ENCODE measurements at regions not wholly inside any gene's neighbourhood (a gene's known extent, or its start where the extent isn't known, plus 50 kb on each side); places are given as distances from the start of the nearest gene placed in this dataset.
"Not testable (repeated sequence)": the region's sequence is repeated elsewhere in the genome, so short reads cannot be mapped to it uniquely, and the experiment has no call there.

GRCh38 chr18:8882632-8883408 is 177.5 kb downstream of the MTCL1 start:
- Histone ChIP-seq H3K27me3 (ENCODE audit: insufficient read depth, poor library complexity, severe bottlenecking) (peaks cover 15% of the 10 kb centered on the region), H3K4me3 (replicated peaks; ENCODE audit: insufficient read depth, low read length) (no peak overlapping the region), H3K27ac (replicated peaks) (no peak overlapping the region)
- TF ChIP-seq SPI1 (IDR thresholded peaks at IDR 0.05; ENCODE audit: borderline replicate concordance, low read depth) (no peak), REST (IDR thresholded peaks at IDR 0.05; ENCODE audit: insufficient replicate concordance, low read depth) (no peak), POLR2AphosphoS5 (IDR thresholded peaks at IDR 0.05; ENCODE audit: low read depth) (no peak), GABPA (IDR thresholded peaks at IDR 0.05; ENCODE audit: low read depth) (no peak)
- TF ChIP-seq, protein P1, sequence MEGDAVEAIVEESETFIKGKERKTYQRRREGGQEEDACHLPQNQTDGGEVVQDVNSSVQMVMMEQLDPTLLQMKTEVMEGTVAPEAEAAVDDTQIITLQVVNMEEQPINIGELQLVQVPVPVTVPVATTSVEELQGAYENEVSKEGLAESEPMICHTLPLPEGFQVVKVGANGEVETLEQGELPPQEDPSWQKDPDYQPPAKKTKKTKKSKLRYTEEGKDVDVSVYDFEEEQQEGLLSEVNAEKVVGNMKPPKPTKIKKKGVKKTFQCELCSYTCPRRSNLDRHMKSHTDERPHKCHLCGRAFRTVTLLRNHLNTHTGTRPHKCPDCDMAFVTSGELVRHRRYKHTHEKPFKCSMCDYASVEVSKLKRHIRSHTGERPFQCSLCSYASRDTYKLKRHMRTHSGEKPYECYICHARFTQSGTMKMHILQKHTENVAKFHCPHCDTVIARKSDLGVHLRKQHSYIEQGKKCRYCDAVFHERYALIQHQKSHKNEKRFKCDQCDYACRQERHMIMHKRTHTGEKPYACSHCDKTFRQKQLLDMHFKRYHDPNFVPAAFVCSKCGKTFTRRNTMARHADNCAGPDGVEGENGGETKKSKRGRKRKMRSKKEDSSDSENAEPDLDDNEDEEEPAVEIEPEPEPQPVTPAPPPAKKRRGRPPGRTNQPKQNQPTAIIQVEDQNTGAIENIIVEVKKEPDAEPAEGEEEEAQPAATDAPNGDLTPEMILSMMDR (IDR thresholded peaks at IDR 0.05; ENCODE audit: insufficient read depth, low read length): no peak
- DNase-seq (ENCODE audit: low read depth in 1 of 2, low spot score in 1 of 2): no peak

DNA sequence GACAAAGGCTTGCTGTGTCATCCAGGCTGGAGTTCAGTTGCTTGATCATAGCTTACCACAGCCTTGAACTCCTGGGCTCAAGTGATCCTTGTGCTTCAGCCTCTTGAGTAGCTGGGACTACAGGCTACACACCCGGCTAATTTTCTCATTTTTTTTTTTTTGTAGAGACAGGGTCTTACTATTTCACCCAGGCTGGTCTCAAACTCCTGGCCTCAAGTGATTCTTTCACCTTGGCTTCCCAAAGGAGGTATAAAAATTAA is 178.0 kb downstream of the MTCL1 start:
- TF ChIP-seq GABPA (IDR thresholded peaks at IDR 0.05; ENCODE audit: low read depth): no peak
- TF ChIP-seq, protein P1 (IDR thresholded peaks at IDR 0.05; ENCODE audit: insufficient read depth, low read length): no peak
- no peak for TF ChIP-seq POLR2AphosphoS5 (IDR thresholded peaks at IDR 0.05; ENCODE audit: low read depth)
- no peak for DNase-seq (ENCODE audit: low read depth in 1 of 2, low spot score in 1 of 2)
- H3K27me3 ChIP-seq (ENCODE audit: insufficient read depth, poor library complexity, severe bottlenecking): peaks cover 15% of the 10 kb centered on the region
- H3K4me3 ChIP-seq (replicated peaks; ENCODE audit: insufficient read depth, low read length): no peak overlapping the region
- H3K27ac ChIP-seq (replicated peaks): no peak overlapping the region

GRCh38 chr18:8887877-8888276 is 182.5 kb downstream of the MTCL1 start:
- H3K27ac ChIP-seq (replicated peaks); H3K4me3 ChIP-seq (replicated peaks; ENCODE audit: insufficient read depth, low read length); DNase-seq (ENCODE audit: low read depth in 1 of 2, low spot score in 1 of 2); H3K27me3 ChIP-seq (ENCODE audit: insufficient read depth, poor library complexity, severe bottlenecking): not testable (repeated sequence)

DNA sequence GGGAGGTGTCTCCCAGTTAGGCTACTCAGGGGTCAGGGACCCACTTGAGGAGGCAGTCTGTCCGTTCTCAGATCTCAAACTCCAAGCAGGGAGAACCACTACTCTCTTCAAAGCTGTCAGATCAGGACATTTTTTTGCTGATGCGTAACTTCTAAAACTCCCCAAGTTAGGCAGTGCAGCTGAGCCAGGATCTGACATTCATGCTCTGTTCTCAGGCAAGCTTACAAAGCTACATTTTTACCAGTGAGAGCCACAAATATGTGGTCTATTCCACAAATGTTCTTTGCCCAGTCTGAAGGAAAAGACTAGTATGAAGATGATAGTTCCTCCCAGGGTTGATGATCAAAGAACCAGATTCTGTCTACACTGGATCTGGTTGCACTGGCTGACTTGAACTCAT is 184.1 kb downstream of the MTCL1 start:
- no peak for TF ChIP-seq POLR2AphosphoS5 (IDR thresholded peaks at IDR 0.05; ENCODE audit: low read depth)
- TF ChIP-seq SPI1 (IDR thresholded peaks at IDR 0.05; ENCODE audit: borderline replicate concordance, low read depth): no peak
- TF ChIP-seq GABPA (IDR thresholded peaks at IDR 0.05; ENCODE audit: low read depth): no peak
- TF ChIP-seq, protein P1 (IDR thresholded peaks at IDR 0.05; ENCODE audit: insufficient read depth, low read length): no peak
- TF ChIP-seq REST (IDR thresholded peaks at IDR 0.05; ENCODE audit: insufficient replicate concordance, low read depth): no peak
- DNase-seq (ENCODE audit: low read depth in 1 of 2, low spot score in 1 of 2): no peak
- peaks cover 2% of the 10 kb centered on the region for H3K27me3 ChIP-seq (ENCODE audit: insufficient read depth, poor library complexity, severe bottlenecking)
- no peak overlapping the region for H3K4me3 ChIP-seq (replicated peaks; ENCODE audit: insufficient read depth, low read length)
- no peak overlapping the region for H3K27ac ChIP-seq (replicated peaks)

DNA sequence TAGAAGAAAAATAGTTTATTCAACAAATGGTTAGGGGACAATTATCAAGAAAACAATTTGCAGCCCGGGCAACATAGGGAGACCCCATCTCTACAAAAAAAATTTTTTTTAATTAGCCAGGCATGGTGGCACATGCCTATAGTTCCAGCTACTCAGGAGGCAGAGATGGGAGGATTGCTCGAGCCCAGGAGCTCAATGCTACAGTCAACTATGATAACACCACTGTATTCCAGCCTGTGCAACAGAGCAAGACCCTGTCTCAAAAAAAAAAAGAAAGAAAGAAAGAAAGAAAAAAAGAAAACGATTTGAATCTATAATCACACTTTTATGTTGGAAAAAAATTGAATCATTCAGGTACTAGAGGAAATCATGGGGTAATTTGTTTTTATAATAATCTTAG is 185.1 kb downstream of the MTCL1 start:
- H3K4me3 ChIP-seq (replicated peaks; ENCODE audit: insufficient read depth, low read length); DNase-seq (ENCODE audit: low read depth in 1 of 2, low spot score in 1 of 2); H3K27ac ChIP-seq (replicated peaks); H3K27me3 ChIP-seq (ENCODE audit: insufficient read depth, poor library complexity, severe bottlenecking): not testable (repeated sequence)

Data from HL-60 (cell line).